Neural cell (in vitro differentiated cells): ENCODE measurements at regions not wholly inside any gene's neighbourhood (a gene's known extent, or its start where the extent isn't known, plus 50 kb on each side); places are given as distances from the start of the nearest gene placed in this dataset.

Experiments
- H2AFZ ChIP-seq: fragments of 200-600, 300-800 bp; sonication (generic), shearing (Covaris generic); 2 replicates; pipeline ENCODE4 v1.6.0; 2014; ENCODE audit warnings: low read depth, mild to moderate bottlenecking, antibody characterized with exemption, low read length, moderate library complexity
- H3F3A ChIP-seq: fragments of 200-600 bp; shearing (Covaris generic); 2 replicates; pipeline ENCODE4 v1.6.1; 2016; ENCODE audit warnings: mild to moderate bottlenecking, moderate library complexity, mixed read lengths, antibody characterized with exemption, low read length; ENCODE audit not compliant: insufficient read depth, poor library complexity, severe bottlenecking
- H3K27ac ChIP-seq: fragments of 200-600, 300-800 bp; sonication (generic), shearing (Covaris generic); 2 replicates; pipeline ENCODE4 v1.5.1; 2014; ENCODE audit warnings: mild to moderate bottlenecking, low read length, moderate library complexity
- H3K27me3 ChIP-seq: fragments of 300-800, 200-600 bp; sonication (generic), shearing (Covaris generic); 2 replicates; pipeline ENCODE4 v1.6.0; 2014; ENCODE audit warnings: mild to moderate bottlenecking, low read depth, low read length, moderate library complexity; ENCODE audit not compliant: insufficient read depth
- H3K36me3 ChIP-seq: fragments of 300-800, 200-600 bp; sonication (generic), shearing (Covaris generic); 2 replicates; pipeline ENCODE4 v1.5.1; 2014; ENCODE audit warnings: mild to moderate bottlenecking, antibody characterized with exemption, low read length, moderate library complexity; ENCODE audit not compliant: insufficient read depth
- H3K4me2 ChIP-seq: fragments of 300-800, 200-600 bp; sonication (generic), shearing (Covaris generic); 2 replicates; pipeline ENCODE4 v1.6.0; 2014; ENCODE audit warnings: mild to moderate bottlenecking, low read length
- H3K4me3 ChIP-seq: fragments of 300-800, 200-600 bp; sonication (generic), shearing (Covaris generic); 2 replicates; pipeline ENCODE4 v1.5.1; 2014; ENCODE audit warnings: mild to moderate bottlenecking, low read length, moderate library complexity
- H3K79me2 ChIP-seq: fragments of 200-600 bp; shearing (Covaris generic); replicated peaks from 2 replicates; pipeline ENCODE4 v1.6.0; 2014; ENCODE audit warnings: mild to moderate bottlenecking, low read length, moderate library complexity; ENCODE audit not compliant: insufficient read depth
- H3K9ac ChIP-seq: fragments of 300-800, 200-600 bp; sonication (generic), shearing (Covaris generic); 2 replicates; pipeline ENCODE4 v1.6.1; 2016; ENCODE audit warnings: mild to moderate bottlenecking, low read length, mixed read lengths
- H3K9me2 ChIP-seq: fragments of 200-600 bp; shearing (Covaris generic); 2 replicates; pipeline ENCODE4 v1.6.1; 2016; ENCODE audit warnings: mild to moderate bottlenecking, low read length, mixed read lengths; ENCODE audit not compliant: insufficient read depth
- H3K9me3 ChIP-seq: fragments of 200-600, 300-800 bp; sonication (generic), shearing (Covaris generic); 2 replicates; pipeline ENCODE4 v1.6.1; 2016; ENCODE audit warnings: mild to moderate bottlenecking, mixed run types, low read length, moderate library complexity, mixed read lengths
- H4K20me1 ChIP-seq: fragments of 200-600 bp; shearing (Covaris generic); 2 replicates; pipeline ENCODE4 v1.6.1; 2016; ENCODE audit warnings: mild to moderate bottlenecking, mixed run types; ENCODE audit not compliant: insufficient read depth
- CTCF ChIP-seq: fragments of 450-650 bp; IDR thresholded peaks from 2 replicates; pipeline ENCODE4 v1.5.1; 2014; ENCODE audit warnings: antibody characterized with exemption, mild to moderate bottlenecking, moderate library complexity; ENCODE audit not compliant: poor library complexity, severe bottlenecking
- EP300 ChIP-seq: fragments of 450-650 bp; conservative IDR thresholded peaks from 2 replicates; pipeline ENCODE4 v1.6.1; 2014; ENCODE audit warnings: antibody characterized with exemption, mild to moderate bottlenecking, moderate library complexity; ENCODE audit not compliant: poor library complexity, severe bottlenecking
- EZH2 ChIP-seq: fragments of 200-600, 300-800 bp; shearing (Covaris generic), sonication (generic); IDR thresholded peaks from 2 replicates; pipeline ENCODE4 v1.6.1; 2014; ENCODE audit warnings: antibody characterized with exemption, low read length, borderline replicate concordance, mild to moderate bottlenecking; ENCODE audit not compliant: insufficient read depth, poor library complexity, severe bottlenecking
- MXI1 ChIP-seq: fragments of 450-650 bp; conservative IDR thresholded peaks from 2 replicates; pipeline ENCODE4 v1.6.1; 2014; ENCODE audit warnings: antibody characterized with exemption, mild to moderate bottlenecking; ENCODE audit not compliant: poor library complexity, severe bottlenecking
- POLR2AphosphoS5 ChIP-seq: IDR thresholded peaks from 2 replicates; pipeline ENCODE4 v1.6.1; 2012
- RAD21 ChIP-seq: fragments of 450-650 bp; conservative IDR thresholded peaks from 2 replicates; pipeline ENCODE4 v1.6.1; 2014; ENCODE audit warnings: antibody characterized with exemption, mild to moderate bottlenecking, moderate library complexity
- REST ChIP-seq: IDR thresholded peaks from 2 replicates; pipeline ENCODE4 v1.6.1; 2012; ENCODE audit warnings: borderline replicate concordance
- SMC3 ChIP-seq: fragments of 450-650 bp; conservative IDR thresholded peaks from 2 replicates; pipeline ENCODE4 v1.6.1; 2014; ENCODE audit warnings: antibody characterized with exemption, mild to moderate bottlenecking, moderate library complexity; ENCODE audit not compliant: poor library complexity
- TAF1 ChIP-seq: IDR thresholded peaks from 2 replicates; pipeline ENCODE4 v1.6.1; 2012; ENCODE audit warnings: low read depth

- Histone ChIP-seq H3K27ac (no peak overlapping the region), H3K4me2 (no peak overlapping the region), H3K9me3 (no peaks in the 10 kb centered on the region), H3K9ac (no peak overlapping the region), H3F3A (no peaks in the 10 kb centered on the region), H3K27me3 (no peaks in the 10 kb centered on the region), H3K4me3 (no peak overlapping the region), H3K9me2 (no peaks in the 10 kb centered on the region), H4K20me1 (no peaks in the 10 kb centered on the region), H3K79me2 (no peaks in the 10 kb centered on the region), H2AFZ (no peak overlapping the region), H3K36me3 (no peaks in the 10 kb centered on the region)
- TF ChIP-seq MXI1 (no peak), SMC3 (no peak)
Measured at GRCh38 chr10:3693022-3693697, 91.8 kb downstream of the KLF6 start.

- Histone ChIP-seq H3K9me3 (no peaks in the 10 kb centered on the region), H3K27ac (no peak overlapping the region), H3K36me3 (no peaks in the 10 kb centered on the region), H3K4me3 (no peak overlapping the region), H3K27me3 (no peaks in the 10 kb centered on the region), H3K9ac (no peak overlapping the region), H3F3A (no peaks in the 10 kb centered on the region), H4K20me1 (no peaks in the 10 kb centered on the region), H3K4me2 (no peak overlapping the region), H3K9me2 (no peaks in the 10 kb centered on the region), H3K79me2 (no peaks in the 10 kb centered on the region), H2AFZ (no peak overlapping the region)
- TF ChIP-seq EP300 (no peak), SMC3 (no peak), EZH2 (no peak), CTCF (no peak), MXI1 (no peak), RAD21 (no peak), TAF1 (no peak), POLR2AphosphoS5 (no peak), REST (no peak)
Measured at GRCh38 chr10:3692387-3692999, 92.5 kb downstream of the KLF6 start.
